ENCODE measurements at regions not wholly inside any gene's neighbourhood (a gene's known extent, or its start where the extent isn't known, plus 50 kb on each side); places are given as distances from the start of the nearest gene placed in this dataset.
"Not testable (repeated sequence)": the region's sequence is repeated elsewhere in the genome, so short reads cannot be mapped to it uniquely, and the experiment has no call there.

GRCh38 chr2:43009448-43009847, 217.0 kb downstream of the ZFP36L2 start:
- DNase-seq, result no peak

- DNase-seq, result no peak
Measured at GRCh38 chr2:43008388-43008787, 216.0 kb upstream of the HAAO start.

- DNase-seq, result no peak
Measured at GRCh38 chr2:43007901-43008300, 215.5 kb upstream of the HAAO start.

- no peak for DNase-seq
Measured at GRCh38 chr2:43006834-43007543, 214.6 kb upstream of the HAAO start.

GRCh38 chr2:43005975-43006833, 213.8 kb upstream of the HAAO start:
- DNase-seq, result no peak

GRCh38 chr2:43005245-43005974, 213.0 kb upstream of the HAAO start:
- no peak for DNase-seq

GRCh38 chr2:43004879-43005244, 212.5 kb upstream of the HAAO start:
- no peak for DNase-seq

GRCh38 chr2:43004126-43004865, 211.9 kb upstream of the HAAO start:
- not testable (repeated sequence) for DNase-seq

- DNase-seq, result no peak
Measured at GRCh38 chr2:43003702-43004101, 211.3 kb upstream of the HAAO start.

GRCh38 chr2:43001787-43002468, 209.5 kb upstream of the HAAO start:
- no peak for DNase-seq

GRCh38 chr2:43001055-43001378, 208.6 kb upstream of the HAAO start:
- no peak for DNase-seq

- no peak for DNase-seq
Measured at GRCh38 chr2:43000242-43001054, 208.1 kb upstream of the HAAO start.

- DNase-seq, result no peak
Measured at GRCh38 chr2:42999856-43000241, 207.5 kb upstream of the HAAO start.

- no peak for DNase-seq
Measured at GRCh38 chr2:42999391-42999841, 207.0 kb upstream of the HAAO start.

- DNase-seq, result no peak
Measured at GRCh38 chr2:42998721-42999120, 206.3 kb upstream of the HAAO start.

- DNase-seq, result no peak
Measured at GRCh38 chr2:42996528-42996927, 204.1 kb upstream of the HAAO start.

- no peak for DNase-seq
Measured at GRCh38 chr2:42995752-42996422, 203.5 kb upstream of the HAAO start.

- not testable (repeated sequence) for DNase-seq
Measured at GRCh38 chr2:42989283-42990081, 197.1 kb upstream of the HAAO start.

GRCh38 chr2:42988055-42988454, 195.7 kb upstream of the HAAO start:
- not testable (repeated sequence) for DNase-seq
